Astrocyte (in vitro differentiated cells and primary cell): ENCODE measurements at regions not wholly inside any gene's neighbourhood (a gene's known extent, or its start where the extent isn't known, plus 50 kb on each side); places are given as distances from the start of the nearest gene placed in this dataset.

Source experiments
- DNase-seq: peaks from one replicate; pipeline ENCODE4 v3.0.0-alpha.2; 2010; ENCODE audit warnings: low read depth
- FAIRE-seq: peaks from 2 replicates; lab custom pipeline; 2011; peaks lifted over from hg19 to GRCh38; lab: Jason Lieb, UNC
- H2AFZ ChIP-seq: 2 replicates; pipeline ENCODE4 v1.6.0; 2012; ENCODE audit warnings: low read depth, low read length, inconsistent platforms
- H3K27ac ChIP-seq: 2 replicates; pipeline ENCODE4 v1.5.1; 2011; ENCODE audit warnings: low read depth, low read length, inconsistent platforms
- H3K27me3 ChIP-seq: 2 replicates; pipeline ENCODE4 v1.6.0; 2011; ENCODE audit warnings: low read length, inconsistent platforms; ENCODE audit not compliant: insufficient read depth
- H3K36me3 ChIP-seq: 2 replicates; pipeline ENCODE4 v1.5.1; 2011; ENCODE audit warnings: low read length, inconsistent platforms; ENCODE audit not compliant: insufficient read depth
- H3K4me1 ChIP-seq: 2 replicates; pipeline ENCODE4 v1.5.1; 2011; ENCODE audit warnings: low read length, inconsistent platforms; ENCODE audit not compliant: insufficient read depth
- H3K4me2 ChIP-seq: 2 replicates; pipeline ENCODE4 v1.6.0; 2012; ENCODE audit warnings: low read length, inconsistent platforms
- H3K4me3 ChIP-seq: 2 replicates; pipeline ENCODE4 v1.5.1; 2011; ENCODE audit warnings: low read depth, mild to moderate bottlenecking, low read length, inconsistent platforms; ENCODE audit not compliant: insufficient read depth
- H3K79me2 ChIP-seq: 2 replicates; pipeline ENCODE4 v1.6.0; 2012; ENCODE audit warnings: mild to moderate bottlenecking, low read length, inconsistent platforms; ENCODE audit not compliant: insufficient read depth
- H3K9ac ChIP-seq: 2 replicates; pipeline ENCODE4 v1.6.0; 2012; ENCODE audit warnings: mild to moderate bottlenecking, low read length, inconsistent platforms
- H3K9me3 ChIP-seq: 2 replicates; pipeline ENCODE4 v1.5.1; 2012; ENCODE audit warnings: low read depth, mild to moderate bottlenecking, low read length, inconsistent platforms; ENCODE audit not compliant: insufficient read depth
- H4K20me1 ChIP-seq: 2 replicates; pipeline ENCODE4 v1.6.0; 2012; ENCODE audit warnings: low read length, inconsistent platforms; ENCODE audit not compliant: insufficient read depth
- H3K27ac Mint-ChIP-seq: one replicate; pipeline ENCODE4 v1.8.0; 2021; ENCODE audit warnings: mild to moderate bottlenecking, mixed read lengths; ENCODE audit not compliant: unreplicated experiment
- H3K27me3 Mint-ChIP-seq: one replicate; pipeline ENCODE4 v1.8.0; 2021; ENCODE audit warnings: low read depth, mixed read lengths; ENCODE audit not compliant: unreplicated experiment
- H3K36me3 Mint-ChIP-seq: one replicate; pipeline ENCODE4 v1.8.0; 2021; ENCODE audit warnings: low read depth, mixed read lengths; ENCODE audit not compliant: unreplicated experiment
- H3K4me1 Mint-ChIP-seq: one replicate; pipeline ENCODE4 v1.8.0; 2021; ENCODE audit warnings: low read depth, mixed read lengths; ENCODE audit not compliant: unreplicated experiment
- H3K4me3 Mint-ChIP-seq: one replicate; pipeline ENCODE4 v1.8.0; 2021; ENCODE audit warnings: mild to moderate bottlenecking, moderate library complexity, mixed read lengths; ENCODE audit not compliant: unreplicated experiment
- H3K9me3 Mint-ChIP-seq: one replicate; pipeline ENCODE4 v1.8.0; 2021; ENCODE audit warnings: mild to moderate bottlenecking, mixed read lengths; ENCODE audit not compliant: unreplicated experiment
- CTCF ChIP-seq: IDR thresholded peaks from 2 replicates; pipeline ENCODE4 v1.5.1; 2011; ENCODE audit warnings: low read depth, mild to moderate bottlenecking, inconsistent platforms, low read length, moderate library complexity; ENCODE audit not compliant: insufficient read depth
- EZH2 ChIP-seq: IDR thresholded peaks from 2 replicates; pipeline ENCODE4 v1.6.1; 2012; ENCODE audit warnings: mild to moderate bottlenecking, low read length, inconsistent platforms; ENCODE audit not compliant: insufficient read depth

- no peak overlapping the region for H3K27ac ChIP-seq
- no peaks in the 10 kb centered on the region for H3K27me3 Mint-ChIP-seq
- FAIRE-seq: no peak
Observed at GRCh38 chr1:162990665-162991064, 78.5 kb upstream of the RGS4 start.

GRCh38 chr1:162988869-162989268, 80.3 kb upstream of the RGS4 start:
- Histone ChIP-seq H3K4me2 (no peak overlapping the region), H3K27me3 (no peaks in the 10 kb centered on the region), H3K4me1 (peaks cover 25% of the 10 kb centered on the region), H3K9me3 (no peaks in the 10 kb centered on the region), H3K79me2 (no peaks in the 10 kb centered on the region), H4K20me1 (no peaks in the 10 kb centered on the region), H3K27ac (no peak overlapping the region), H3K36me3 (no peaks in the 10 kb centered on the region), H3K9ac (no peak overlapping the region), H2AFZ (no peak overlapping the region), H3K4me3 (no peak overlapping the region)
- no peak for DNase-seq
- no peak for FAIRE-seq
- peaks cover 10% of the 10 kb centered on the region for H3K4me1 Mint-ChIP-seq
- H3K9me3 Mint-ChIP-seq: peaks cover 3% of the 10 kb centered on the region
- H3K27me3 Mint-ChIP-seq: no peaks in the 10 kb centered on the region
- H3K4me3 Mint-ChIP-seq: no peak overlapping the region
- no peaks in the 10 kb centered on the region for H3K36me3 Mint-ChIP-seq
- no peak overlapping the region for H3K27ac Mint-ChIP-seq
- TF ChIP-seq CTCF (no peak), EZH2 (no peak)

More at GRCh38 chr1:162990665-162991064, 78.5 kb upstream of the RGS4 start:
- no peaks in the 10 kb centered on the region for H3K36me3 ChIP-seq
- H3K4me3 Mint-ChIP-seq: no peak overlapping the region
- no peaks in the 10 kb centered on the region for H3K36me3 Mint-ChIP-seq
- peaks cover 21% of the 10 kb centered on the region for H3K4me1 ChIP-seq
- H3K27me3 ChIP-seq: no peaks in the 10 kb centered on the region
- no peak overlapping the region for H3K27ac Mint-ChIP-seq
- H3K4me1 Mint-ChIP-seq: no peaks in the 10 kb centered on the region
- no peak overlapping the region for H3K4me2 ChIP-seq
- no peak overlapping the region for H3K9ac ChIP-seq
- H3K9me3 Mint-ChIP-seq: no peaks in the 10 kb centered on the region
- no peaks in the 10 kb centered on the region for H4K20me1 ChIP-seq
- H3K79me2 ChIP-seq: no peaks in the 10 kb centered on the region
- no peak overlapping the region for H2AFZ ChIP-seq
- H3K9me3 ChIP-seq: no peaks in the 10 kb centered on the region
- DNase-seq: peak; percentile 79
- H3K4me3 ChIP-seq: no peak overlapping the region
- TF ChIP-seq CTCF (no peak), EZH2 (no peak)

- FAIRE-seq (peak; percentile 23), DNase-seq (peak; percentile 88)
- H3K27me3 ChIP-seq: no peaks in the 10 kb centered on the region
- Mint-ChIP-seq H3K36me3 (no peaks in the 10 kb centered on the region), H3K27ac (no peak overlapping the region), H3K4me1 (peaks cover 17% of the 10 kb centered on the region), H3K4me3 (no peak overlapping the region), H3K27me3 (no peaks in the 10 kb centered on the region), H3K9me3 (peaks cover 3% of the 10 kb centered on the region)
- H3K4me2 ChIP-seq: peak overlapping the region; percentile 32
- H3K27ac ChIP-seq: peak overlapping the region; percentile 44
- H3K36me3 ChIP-seq: no peaks in the 10 kb centered on the region
- no peaks in the 10 kb centered on the region for H3K79me2 ChIP-seq
- TF ChIP-seq EZH2 (no peak), CTCF (no peak)
- no peak overlapping the region for H2AFZ ChIP-seq
- peaks cover 30% of the 10 kb centered on the region for H3K4me1 ChIP-seq
- no peak overlapping the region for H3K4me3 ChIP-seq
- H3K9me3 ChIP-seq: no peaks in the 10 kb centered on the region
- no peaks in the 10 kb centered on the region for H4K20me1 ChIP-seq
- peak overlapping the region; percentile 37 for H3K9ac ChIP-seq
Observed at GRCh38 chr1:162987866-162988265, 81.3 kb upstream of the RGS4 start.
